ENCODE measurements at regions not wholly inside any gene's neighbourhood (a gene's known extent, or its start where the extent isn't known, plus 50 kb on each side); places are given as distances from the start of the nearest gene placed in this dataset.
"Not testable (repeated sequence)": the region's sequence is repeated elsewhere in the genome, so short reads cannot be mapped to it uniquely, and the experiment has no call there.

DNA sequence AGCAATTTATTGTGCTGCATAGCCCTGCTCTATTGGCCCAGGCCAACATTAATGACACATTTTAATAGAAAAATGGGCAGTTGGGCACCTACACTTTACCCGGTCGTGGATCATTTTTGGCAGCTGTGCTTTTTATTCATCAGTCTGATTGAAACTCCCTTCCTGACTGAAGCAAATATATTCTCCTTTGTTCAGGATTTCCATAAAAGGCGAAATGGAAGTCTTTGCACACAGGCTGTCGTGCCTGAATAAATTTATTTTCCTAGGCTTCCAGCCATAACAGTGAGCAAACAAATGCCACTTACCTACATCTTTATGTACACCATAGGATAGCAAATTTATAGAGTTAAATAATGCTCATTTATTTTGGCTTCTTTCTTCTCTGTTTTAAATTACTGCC is 480.7 kb upstream of the DCN start:
- Mint-ChIP-seq H3K36me3 (no peaks in the 10 kb centered on the region), H3K27me3 (no peaks in the 10 kb centered on the region), H3K27ac (no peak overlapping the region), H3K4me3 (no peak overlapping the region), H3K4me1 (peaks cover 0 to 2% (median under 1%) of the 10 kb centered on the region in 3 donors), H3K9me3 (peaks cover 0 to 1% (median 0%) of the 10 kb centered on the region in 3 donors)

DNA sequence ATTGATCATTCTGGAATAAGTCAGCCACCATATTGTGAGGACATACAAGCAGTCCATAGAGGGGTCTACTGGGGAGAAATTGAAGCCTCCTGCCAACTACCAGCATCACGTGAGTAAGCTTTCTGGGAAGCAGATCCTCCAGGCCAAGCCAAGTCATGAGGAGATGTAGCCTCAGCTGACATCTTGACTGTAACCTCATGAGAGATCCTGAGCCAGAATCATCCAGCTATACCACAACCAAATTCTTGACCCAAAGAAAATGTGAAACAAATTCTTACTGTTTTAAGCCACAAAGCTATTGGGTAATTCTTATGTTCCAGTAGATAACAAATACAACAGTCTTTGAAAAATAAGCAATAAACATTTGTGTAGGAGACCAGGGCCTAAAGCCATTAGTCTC is 479.4 kb upstream of the DCN start:
- H3K27me3 Mint-ChIP-seq, result no peaks in the 10 kb centered on the region
- H3K4me3 Mint-ChIP-seq, result no peak overlapping the region
- H3K9me3 Mint-ChIP-seq, result no peaks in the 10 kb centered on the region
- H3K36me3 Mint-ChIP-seq, result no peaks in the 10 kb centered on the region
- H3K4me1 Mint-ChIP-seq, result peaks cover 1 to 9% (median 2%) of the 10 kb centered on the region in 3 donors
- H3K27ac Mint-ChIP-seq, result no peak overlapping the region

DNA sequence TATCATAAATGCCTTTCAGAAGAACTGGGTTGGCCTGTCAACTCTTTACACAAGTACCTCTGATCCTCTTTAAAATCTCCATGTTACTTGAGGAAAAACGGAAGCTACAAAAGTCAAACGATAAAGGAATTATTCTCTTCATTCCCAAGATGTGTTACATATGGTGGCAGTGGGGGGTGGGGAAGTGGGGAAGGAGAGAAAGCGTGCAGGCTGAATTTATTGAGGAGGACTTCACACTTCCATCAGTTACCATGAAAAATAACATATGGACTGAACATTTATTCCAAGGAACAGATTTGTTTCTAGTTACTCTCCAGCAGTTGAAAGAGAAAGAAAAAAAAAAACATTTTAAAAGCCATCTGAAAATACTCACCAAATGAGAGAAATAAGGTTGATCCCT is 474.4 kb upstream of the DCN start:
- peaks cover 3% of the 10 kb centered on the region for H3K27me3 Mint-ChIP-seq
- H3K4me3 Mint-ChIP-seq, result no peak overlapping the region
- H3K9me3 Mint-ChIP-seq, result no peaks in the 10 kb centered on the region
- H3K36me3 Mint-ChIP-seq, result no peaks in the 10 kb centered on the region
- H3K4me1 Mint-ChIP-seq, result peaks cover 1 to 12% (median 2%) of the 10 kb centered on the region in 3 donors
- no peak overlapping the region for H3K27ac Mint-ChIP-seq

DNA sequence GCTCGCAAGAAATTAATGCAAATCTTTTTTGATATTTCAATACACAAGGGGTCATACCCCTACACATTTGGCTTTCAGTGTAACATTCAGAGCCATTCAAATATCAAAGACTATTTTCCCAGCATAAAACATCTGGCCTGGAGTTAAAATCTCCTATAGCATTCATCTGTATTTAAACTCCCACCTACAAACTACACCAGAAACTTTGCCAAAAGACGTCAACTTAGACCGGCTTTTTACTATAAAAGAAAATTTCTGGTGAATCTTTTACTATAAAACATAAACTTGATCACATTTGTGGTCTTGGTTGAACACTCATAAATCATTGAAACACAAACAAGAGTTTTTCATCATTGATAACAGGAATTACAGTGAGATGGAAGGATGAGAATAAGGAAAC is 473.3 kb upstream of the DCN start:
- Mint-ChIP-seq H3K9me3 (no peaks in the 10 kb centered on the region), H3K4me3 (no peak overlapping the region), H3K27ac (no peak overlapping the region), H3K4me1 (peaks cover 1 to 12% (median 2%) of the 10 kb centered on the region in 3 donors), H3K36me3 (peaks cover 3% of the 10 kb centered on the region), H3K27me3 (peaks cover 3% of the 10 kb centered on the region)

DNA sequence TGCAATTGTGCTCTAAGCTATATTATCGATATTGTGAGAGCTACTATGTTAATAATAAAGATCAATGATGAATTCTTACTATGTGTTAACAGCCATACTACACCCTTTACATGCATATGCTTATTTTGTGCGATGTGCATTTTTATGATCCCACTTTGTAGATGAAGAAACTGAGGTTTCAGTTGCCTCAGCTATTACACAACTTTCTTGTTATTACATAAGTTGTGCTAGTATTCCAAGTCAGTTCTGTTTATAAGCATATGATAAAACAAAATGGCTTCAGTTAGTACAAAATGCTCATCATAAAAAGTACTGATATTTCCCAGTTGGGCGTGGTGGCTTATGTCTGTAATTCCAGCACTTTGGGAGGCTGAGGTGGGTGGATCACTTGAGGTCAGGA is 471.5 kb upstream of the DCN start:
- no peaks in the 10 kb centered on the region for H3K9me3 Mint-ChIP-seq
- peaks cover 6% of the 10 kb centered on the region for H3K27me3 Mint-ChIP-seq
- no peak overlapping the region for H3K27ac Mint-ChIP-seq
- H3K4me1 Mint-ChIP-seq, result peaks cover 1 to 12% (median 2%) of the 10 kb centered on the region in 3 donors
- H3K36me3 Mint-ChIP-seq, result peaks cover 3% of the 10 kb centered on the region
- H3K4me3 Mint-ChIP-seq, result no peak overlapping the region

DNA sequence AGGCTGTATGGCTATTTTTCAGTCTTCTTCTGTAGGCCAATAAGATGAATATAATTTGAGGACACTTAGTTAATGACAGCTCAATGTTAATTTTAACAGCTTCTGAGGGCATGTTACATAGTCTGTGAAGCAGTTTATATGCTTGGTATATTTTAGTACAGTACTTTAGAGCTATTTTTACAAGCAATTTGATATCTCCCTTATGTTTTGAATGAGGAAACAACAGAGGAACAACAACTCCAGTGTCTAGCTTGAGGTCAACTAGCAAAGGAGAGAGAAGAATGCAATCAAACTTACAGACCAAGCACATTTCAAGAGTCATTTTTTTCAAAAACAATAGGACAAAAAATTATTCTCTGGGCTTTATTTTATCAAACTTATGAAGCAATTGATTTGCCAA is 469.1 kb upstream of the DCN start:
- H3K4me3 Mint-ChIP-seq, result no peak overlapping the region
- H3K27ac Mint-ChIP-seq, result no peak overlapping the region
- peaks cover 6% of the 10 kb centered on the region for H3K27me3 Mint-ChIP-seq
- no peaks in the 10 kb centered on the region for H3K9me3 Mint-ChIP-seq
- H3K36me3 Mint-ChIP-seq, result peaks cover 3% of the 10 kb centered on the region
- H3K4me1 Mint-ChIP-seq, result peaks cover 0 to under 1% (median 0%) of the 10 kb centered on the region in 3 donors

DNA sequence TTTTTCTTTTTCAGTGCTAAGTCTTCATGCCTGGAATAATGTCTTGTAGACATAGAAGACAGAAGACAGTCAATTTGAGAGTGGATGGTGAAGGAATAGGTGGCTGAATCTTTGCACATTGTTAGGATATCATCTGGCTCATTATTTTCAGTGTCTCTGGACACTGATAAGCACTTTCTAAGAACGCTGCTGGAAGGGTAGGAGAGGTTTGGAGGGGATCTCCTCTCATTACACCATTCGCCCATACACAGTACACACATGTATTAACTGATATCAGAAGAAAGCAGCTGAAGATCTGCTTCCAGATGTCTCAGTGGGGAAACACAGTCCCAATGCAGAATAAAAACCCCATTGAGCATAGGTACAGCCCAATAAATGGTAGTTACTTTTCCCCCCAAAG is 461.1 kb upstream of the DCN start:
- H3K27ac Mint-ChIP-seq, result no peak overlapping the region
- H3K4me3 Mint-ChIP-seq, result no peak overlapping the region
- no peaks in the 10 kb centered on the region for H3K9me3 Mint-ChIP-seq
- no peaks in the 10 kb centered on the region for H3K4me1 Mint-ChIP-seq
- H3K27me3 Mint-ChIP-seq, result peaks cover 5% of the 10 kb centered on the region
- no peaks in the 10 kb centered on the region for H3K36me3 Mint-ChIP-seq

DNA sequence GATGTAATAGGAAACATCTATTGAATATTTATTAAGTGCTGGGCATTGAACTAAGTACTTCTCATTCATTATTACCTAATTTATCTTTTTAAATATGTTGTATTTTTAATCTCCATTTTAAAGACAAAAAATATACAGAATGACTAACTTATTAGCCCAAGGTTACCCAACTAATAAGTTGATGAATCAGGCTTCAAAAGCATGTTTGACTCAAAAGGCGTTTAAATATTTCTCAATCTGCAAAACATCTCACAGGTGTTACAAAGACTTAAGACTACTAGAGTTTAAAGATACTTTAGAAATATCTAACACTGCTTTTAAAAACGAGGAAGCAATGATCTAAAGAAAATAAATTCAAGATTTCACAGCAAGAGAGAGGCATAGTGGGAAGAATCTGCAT is 457.4 kb upstream of the DCN start:
- no peak overlapping the region for H3K4me3 Mint-ChIP-seq
- H3K27me3 Mint-ChIP-seq, result peaks cover 5% of the 10 kb centered on the region
- no peaks in the 10 kb centered on the region for H3K36me3 Mint-ChIP-seq
- no peak overlapping the region for H3K27ac Mint-ChIP-seq
- peaks cover 0 to 2% (median 0%) of the 10 kb centered on the region in 3 donors for H3K9me3 Mint-ChIP-seq
- no peaks in the 10 kb centered on the region for H3K4me1 Mint-ChIP-seq

DNA sequence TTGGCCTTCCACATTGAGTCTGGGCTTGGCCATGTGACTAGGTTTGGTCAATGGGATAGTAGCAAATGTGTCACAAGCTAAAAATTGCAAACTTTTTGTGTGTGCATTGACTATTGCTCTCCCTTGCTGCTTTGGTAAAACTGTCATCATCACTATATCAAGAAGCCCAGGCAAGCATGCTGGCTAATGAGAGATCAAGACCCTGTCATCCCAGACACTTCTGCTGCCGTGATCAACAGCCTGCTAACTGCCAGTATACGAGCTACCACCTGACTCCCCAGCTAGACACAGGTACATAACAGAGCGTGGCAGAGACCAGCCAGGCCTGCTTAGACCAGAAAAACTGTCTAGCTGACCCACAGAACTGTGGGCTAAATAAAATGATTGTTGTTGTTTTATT is 456.7 kb upstream of the DCN start:
- Mint-ChIP-seq H3K4me3 (no peak overlapping the region), H3K9me3 (peaks cover 0 to 2% (median 0%) of the 10 kb centered on the region in 3 donors), H3K27ac (no peak overlapping the region), H3K27me3 (peaks cover 5% of the 10 kb centered on the region), H3K4me1 (no peaks in the 10 kb centered on the region), H3K36me3 (no peaks in the 10 kb centered on the region)

DNA sequence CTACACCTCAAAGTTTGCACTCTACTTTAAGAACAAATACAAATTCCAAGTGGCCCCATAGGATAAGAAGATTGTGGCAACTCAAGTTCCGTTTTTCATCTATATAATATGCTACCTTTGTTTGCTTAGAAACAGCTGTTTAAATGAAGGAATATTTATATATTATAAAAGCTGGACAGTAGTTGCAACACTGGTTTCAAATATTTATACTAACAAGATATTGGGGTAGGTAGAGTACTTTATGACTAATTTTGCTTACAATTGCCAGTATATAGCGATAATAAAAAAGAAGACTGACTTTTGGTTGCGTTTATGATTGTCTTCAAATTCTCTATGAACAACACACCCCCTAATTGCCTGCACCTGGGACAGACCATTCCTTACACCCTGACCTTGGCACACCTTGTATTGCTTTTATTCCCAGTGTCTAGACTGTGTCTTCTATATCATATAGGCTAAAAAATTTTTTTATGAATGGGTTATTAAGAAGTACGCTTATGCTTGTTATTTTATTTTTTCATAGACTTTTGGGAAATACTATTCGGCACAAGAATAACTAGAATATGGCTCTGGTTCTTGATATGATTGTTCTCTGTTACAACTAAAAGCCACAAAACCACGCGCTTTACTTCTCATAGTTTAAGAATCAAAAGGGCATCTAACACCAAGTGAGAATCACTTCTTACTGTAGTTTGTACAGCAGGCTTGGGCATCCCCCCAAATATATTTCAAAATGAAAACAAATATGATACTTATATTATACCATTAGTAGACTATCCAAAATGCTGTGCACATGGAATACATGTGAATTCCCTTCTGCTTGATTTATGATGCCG is 455.4 kb upstream of the DCN start:
- peaks cover 0 to 2% (median 0%) of the 10 kb centered on the region in 3 donors for H3K9me3 Mint-ChIP-seq
- peaks cover 5% of the 10 kb centered on the region for H3K27me3 Mint-ChIP-seq
- no peaks in the 10 kb centered on the region for H3K4me1 Mint-ChIP-seq
- H3K4me3 Mint-ChIP-seq, result no peak overlapping the region
- H3K36me3 Mint-ChIP-seq, result no peaks in the 10 kb centered on the region
- H3K27ac Mint-ChIP-seq, result no peak overlapping the region

DNA sequence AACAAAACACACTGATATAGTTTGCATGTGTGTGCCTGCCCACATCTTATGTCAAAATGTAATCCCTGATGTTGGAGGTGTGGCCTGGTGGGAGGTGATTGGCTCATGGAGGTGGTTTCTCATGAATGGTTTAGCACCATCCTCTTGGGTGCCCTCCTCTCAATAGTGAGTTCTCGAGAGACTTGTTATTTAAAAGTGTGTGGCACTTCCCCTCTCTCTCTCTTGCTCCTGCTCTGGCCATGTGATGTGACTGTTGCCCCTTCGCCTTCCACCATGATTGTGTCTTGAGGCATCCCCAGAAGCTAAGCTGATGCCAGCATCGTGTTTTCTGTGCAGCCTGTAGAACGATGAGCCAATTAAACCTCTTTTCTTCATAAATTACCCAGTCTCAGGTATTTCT is 454.1 kb upstream of the DCN start:
- Mint-ChIP-seq H3K4me3 (no peak overlapping the region), H3K9me3 (peaks cover 0 to 2% (median 0%) of the 10 kb centered on the region in 3 donors), H3K27ac (no peak overlapping the region), H3K36me3 (no peaks in the 10 kb centered on the region), H3K4me1 (no peaks in the 10 kb centered on the region), H3K27me3 (peaks cover 2% of the 10 kb centered on the region)

DNA sequence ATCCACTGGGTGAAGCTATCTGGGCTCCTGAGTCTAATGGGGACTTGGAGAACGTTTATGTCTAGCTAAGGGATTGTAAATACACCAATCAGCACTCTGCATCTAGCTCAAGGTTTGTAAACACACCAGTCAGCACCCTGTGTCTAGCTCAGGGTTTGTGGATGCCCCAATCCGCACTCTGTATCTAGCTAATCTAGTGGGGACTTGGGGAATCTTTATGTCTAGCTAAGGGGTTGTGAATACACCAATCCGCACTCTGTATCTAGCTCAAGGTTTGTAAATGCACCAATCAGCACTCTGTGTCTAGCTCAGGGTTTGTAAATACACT is 451.7 kb upstream of the DCN start:
- not testable (repeated sequence) for H3K27ac Mint-ChIP-seq, H3K36me3 Mint-ChIP-seq, H3K9me3 Mint-ChIP-seq, H3K4me3 Mint-ChIP-seq, H3K4me1 Mint-ChIP-seq, H3K27me3 Mint-ChIP-seq

DNA sequence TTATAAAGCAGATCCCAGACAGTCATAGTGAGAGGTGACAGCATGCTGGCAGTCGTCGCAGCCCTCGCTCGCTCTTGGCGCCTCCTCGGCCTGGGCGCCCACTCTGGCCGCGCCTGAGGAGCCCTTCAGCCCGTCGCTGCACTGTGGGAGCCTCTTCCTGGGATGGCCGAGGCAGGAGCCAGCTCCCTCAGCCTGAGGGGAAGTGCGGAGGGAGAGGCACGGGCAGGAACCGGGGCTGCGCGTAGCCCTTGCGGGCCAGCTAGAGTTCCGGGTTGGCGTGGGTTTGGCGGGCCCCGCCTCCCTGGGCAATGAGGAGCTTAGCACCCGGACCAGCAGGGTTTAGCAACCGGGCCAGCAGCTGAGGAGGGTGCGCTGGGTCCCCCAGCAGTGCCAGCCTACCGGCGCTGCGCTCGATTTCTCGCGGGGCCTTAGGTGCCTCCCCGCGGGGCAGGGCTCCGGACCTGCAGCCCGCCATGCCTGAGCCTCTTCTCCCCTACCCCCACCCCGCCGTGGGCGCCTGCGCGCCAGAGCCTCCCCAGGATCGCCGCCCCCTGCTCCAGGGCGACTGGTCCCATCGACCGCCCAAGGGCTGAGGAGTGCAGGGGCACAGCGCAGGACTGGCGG is 451.2 kb upstream of the DCN start:
- no peaks in the 10 kb centered on the region for H3K27me3 Mint-ChIP-seq
- H3K4me1 Mint-ChIP-seq, result no peaks in the 10 kb centered on the region
- H3K9me3 Mint-ChIP-seq, result peaks cover 0 to 2% (median 0%) of the 10 kb centered on the region in 3 donors
- H3K4me3 Mint-ChIP-seq, result no peak overlapping the region
- H3K36me3 Mint-ChIP-seq, result no peaks in the 10 kb centered on the region
- no peak overlapping the region for H3K27ac Mint-ChIP-seq

DNA sequence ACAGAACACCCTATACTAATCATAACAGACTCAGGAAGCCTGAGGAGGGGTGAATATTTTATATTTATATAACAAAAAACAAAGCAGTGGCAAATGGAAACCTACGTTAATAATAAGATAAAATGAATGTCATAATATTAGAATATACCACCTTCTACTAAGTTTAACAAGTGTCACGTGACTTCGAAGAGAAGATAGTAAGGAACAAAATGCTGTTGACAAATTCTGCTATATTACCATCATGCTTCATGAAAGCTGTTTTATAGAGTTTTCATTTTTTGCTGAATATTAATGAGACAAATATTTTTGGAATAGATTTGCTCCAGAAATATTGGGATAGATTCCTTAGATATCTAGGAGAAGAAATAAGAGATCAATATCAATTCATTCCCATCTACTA is 450.6 kb upstream of the DCN start:
- no peaks in the 10 kb centered on the region for H3K36me3 Mint-ChIP-seq
- H3K4me3 Mint-ChIP-seq, result no peak overlapping the region
- no peaks in the 10 kb centered on the region for H3K4me1 Mint-ChIP-seq
- no peaks in the 10 kb centered on the region for H3K27me3 Mint-ChIP-seq
- no peaks in the 10 kb centered on the region for H3K9me3 Mint-ChIP-seq
- no peak overlapping the region for H3K27ac Mint-ChIP-seq

DNA sequence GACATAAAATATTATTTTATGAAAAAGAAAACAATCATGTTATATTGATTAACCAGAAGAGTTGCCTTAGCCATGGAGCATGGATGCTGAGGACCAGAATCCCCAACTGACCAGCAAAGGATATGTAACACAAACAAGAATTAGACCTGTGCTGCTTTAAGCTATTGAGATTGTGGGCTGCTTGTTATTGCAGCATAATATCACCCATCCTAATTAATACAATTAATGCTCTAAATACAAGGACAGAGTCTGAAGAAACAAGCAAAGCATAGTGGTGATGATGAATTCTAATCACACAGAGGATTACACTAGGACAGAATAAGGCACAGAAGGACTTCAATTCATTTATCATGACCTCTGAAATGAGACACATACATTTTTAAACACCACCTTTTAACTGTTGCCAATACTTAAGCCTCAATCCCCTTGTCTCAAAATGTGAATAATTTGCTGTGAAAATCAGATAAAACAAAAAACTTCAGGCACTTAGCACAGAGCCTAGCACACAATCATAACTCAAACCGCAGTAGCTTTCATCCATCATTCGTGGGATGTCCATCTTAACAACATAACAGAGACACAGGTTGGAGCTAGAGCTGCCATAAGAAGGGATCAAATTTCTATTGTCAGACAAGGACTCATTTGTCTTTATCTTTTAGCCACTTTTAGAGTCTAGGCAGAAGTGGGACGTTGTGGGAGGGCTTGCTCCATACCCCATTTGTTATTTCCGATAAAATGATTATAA is 449.6 kb upstream of the DCN start:
- Mint-ChIP-seq H3K36me3 (no peaks in the 10 kb centered on the region), H3K27ac (no peak overlapping the region), H3K27me3 (no peaks in the 10 kb centered on the region), H3K4me1 (no peaks in the 10 kb centered on the region), H3K9me3 (peaks cover 0 to 2% (median 0%) of the 10 kb centered on the region in 3 donors), H3K4me3 (no peak overlapping the region)
